ENCODE measurements at regions not wholly inside any gene's neighbourhood (a gene's known extent, or its start where the extent isn't known, plus 50 kb on each side); places are given as distances from the start of the nearest gene placed in this dataset.

- no peaks in the 10 kb centered on the region for H3K27me3 Mint-ChIP-seq (ENCODE audit: insufficient read depth, low read depth)
- H3K9me3 Mint-ChIP-seq = peaks cover 3% of the 10 kb centered on the region
- Histone ChIP-seq H2AFZ (replicated peaks) (no peak overlapping the region), H3K9me3 (ENCODE audit: low read depth) (no peaks in the 10 kb centered on the region), H3K27me3 (no peaks in the 10 kb centered on the region), H3F3A (ENCODE audit: low read depth) (no peaks in the 10 kb centered on the region), H3K27ac (no peak overlapping the region), H3K9ac (no peak overlapping the region), H4K20me1 (ENCODE audit: low read depth) (no peaks in the 10 kb centered on the region), H3K4me1 (peaks cover 9% of the 10 kb centered on the region), H3K79me2 (ENCODE audit: low read depth) (no peaks in the 10 kb centered on the region), H3K4me3 (no peak overlapping the region), H3K4me2 (no peak overlapping the region), H3K36me3 (no peaks in the 10 kb centered on the region)
- TF ChIP-seq EZH2phosphoT487 (IDR thresholded peaks at IDR 0.05) (no peak), EZH2 (IDR thresholded peaks at IDR 0.05) (no peak), CTCF (IDR thresholded peaks at IDR 0.05) (no peak)
- no peak overlapping the region for H3K4me3 Mint-ChIP-seq
- no peak overlapping the region for H3K27ac Mint-ChIP-seq
- H3K4me1 Mint-ChIP-seq = peaks cover 31% of the 10 kb centered on the region
- DNase-seq (ENCODE audit: low spot score) = no peak
- H3K36me3 Mint-ChIP-seq = no peaks in the 10 kb centered on the region
These were observed 174.3 kb upstream of the TNFAIP3 start for GRCh38 chr6:137692806-137693205.

GRCh38 chr6:137693711-137694110 lies 173.3 kb upstream of the TNFAIP3 start:
- Histone ChIP-seq H3K4me1 (peaks cover 9% of the 10 kb centered on the region), H2AFZ (replicated peaks) (no peak overlapping the region), H4K20me1 (ENCODE audit: low read depth) (no peaks in the 10 kb centered on the region), H3K27me3 (no peaks in the 10 kb centered on the region), H3K9me3 (ENCODE audit: low read depth) (no peaks in the 10 kb centered on the region), H3K4me2 (no peak overlapping the region), H3K36me3 (no peaks in the 10 kb centered on the region), H3K4me3 (no peak overlapping the region), H3K9ac (no peak overlapping the region), H3K27ac (no peak overlapping the region), H3K79me2 (ENCODE audit: low read depth) (no peaks in the 10 kb centered on the region), H3F3A (ENCODE audit: low read depth) (no peaks in the 10 kb centered on the region)
- H3K27me3 Mint-ChIP-seq (ENCODE audit: insufficient read depth, low read depth) = peaks cover 4% of the 10 kb centered on the region
- H3K36me3 Mint-ChIP-seq = no peaks in the 10 kb centered on the region
- DNase-seq (ENCODE audit: low spot score) = no peak
- peaks cover 31% of the 10 kb centered on the region for H3K4me1 Mint-ChIP-seq
- H3K9me3 Mint-ChIP-seq = peaks cover 3% of the 10 kb centered on the region
- no peak for TF ChIP-seq EZH2phosphoT487 (IDR thresholded peaks at IDR 0.05)
- no peak for TF ChIP-seq CTCF (IDR thresholded peaks at IDR 0.05)
- TF ChIP-seq EZH2 (IDR thresholded peaks at IDR 0.05) = no peak
- H3K4me3 Mint-ChIP-seq = no peak overlapping the region
- H3K27ac Mint-ChIP-seq = no peak overlapping the region

- no peaks in the 10 kb centered on the region for H3K79me2 ChIP-seq (ENCODE audit: low read depth)
- H3K4me1 ChIP-seq = peaks cover 9% of the 10 kb centered on the region
- no peak overlapping the region for H2AFZ ChIP-seq (replicated peaks)
- Mint-ChIP-seq H3K9me3 (peaks cover 3% of the 10 kb centered on the region), H3K4me1 (peaks cover 22% of the 10 kb centered on the region), H3K27me3 (ENCODE audit: insufficient read depth, low read depth) (peaks cover 6% of the 10 kb centered on the region), H3K36me3 (no peaks in the 10 kb centered on the region), H3K4me3 (no peak overlapping the region), H3K27ac (no peak overlapping the region)
- no peak for DNase-seq (ENCODE audit: low spot score)
- H4K20me1 ChIP-seq (ENCODE audit: low read depth) = no peaks in the 10 kb centered on the region
- TF ChIP-seq EZH2 (IDR thresholded peaks at IDR 0.05) = no peak
- TF ChIP-seq CTCF (IDR thresholded peaks at IDR 0.05) = no peak
- no peak for TF ChIP-seq EZH2phosphoT487 (IDR thresholded peaks at IDR 0.05)
- no peaks in the 10 kb centered on the region for H3K36me3 ChIP-seq
- no peaks in the 10 kb centered on the region for H3K9me3 ChIP-seq (ENCODE audit: low read depth)
- H3K4me3 ChIP-seq = no peak overlapping the region
- H3K27me3 ChIP-seq = no peaks in the 10 kb centered on the region
- no peak overlapping the region for H3K27ac ChIP-seq
- H3F3A ChIP-seq (ENCODE audit: low read depth) = no peaks in the 10 kb centered on the region
- H3K4me2 ChIP-seq = no peak overlapping the region
- no peak overlapping the region for H3K9ac ChIP-seq
These were observed 170.3 kb upstream of the TNFAIP3 start for GRCh38 chr6:137696765-137697164.

Data from neural progenitor cell (in vitro differentiated cells).